ENCODE measurements at regions not wholly inside any gene's neighbourhood (a gene's known extent, or its start where the extent isn't known, plus 50 kb on each side); places are given as distances from the start of the nearest gene placed in this dataset.

GRCh38 chr12:24500421-24500820 is 448.5 kb downstream of the BCAT1 start:
- FAIRE-seq (no peak), DNase-seq (ENCODE audit: low read depth, low spot score) (no peak)
- peak overlapping the region; percentile 54 for H3K27ac ChIP-seq (ENCODE audit: control insufficient read depth, insufficient read depth, low read length)
- peak overlapping the region in 2 of 3 experiments; percentile 13 to 30 for H3K4me3 ChIP-seq (ENCODE audit: control insufficient read depth in 2 of 3, extremely low read depth in 1 of 3, insufficient read depth in 2 of 3, low read depth in 1 of 3, low read length in 3 of 3)
- H2AFZ ChIP-seq (ENCODE audit: control insufficient read depth, low read length) = peak overlapping the region; percentile 50
- H3K36me3 ChIP-seq (ENCODE audit: control insufficient read depth in 2 of 2, extremely low read depth in 1 of 2, insufficient read depth in 2 of 2, low read length in 2 of 2) = no peaks in the 10 kb centered on the region
- H3K9ac ChIP-seq (ENCODE audit: control insufficient read depth, extremely low read depth, insufficient read depth, low read length) = no peak overlapping the region
- H4K20me1 ChIP-seq (ENCODE audit: control insufficient read depth, extremely low read depth, insufficient read depth, low read length) = no peaks in the 10 kb centered on the region
- no peaks in the 10 kb centered on the region for H3K79me2 ChIP-seq (ENCODE audit: control insufficient read depth, insufficient read depth, low read length)
- dilution Hi-C loops (cut with MboI; ENCODE audit: extremely low pct_ligation_motif_present, low sequenced_read_pairs) = no loop called here
- H3K4me2 ChIP-seq (ENCODE audit: control insufficient read depth, extremely low read depth, insufficient read depth, low read depth, low read length) = peak overlapping the region; percentile 80
- no peaks in the 10 kb centered on the region for H3K9me1 ChIP-seq (ENCODE audit: control insufficient read depth, extremely low read depth, insufficient read depth, low read length)
- H3K4me1 ChIP-seq (ENCODE audit: control insufficient read depth, extremely low read depth, insufficient read depth, low read length) = peaks cover 31% of the 10 kb centered on the region
- no peaks in the 10 kb centered on the region for H3K9me3 ChIP-seq (ENCODE audit: control insufficient read depth, low read depth, low read length)
- H3K27me3 ChIP-seq (ENCODE audit: control insufficient read depth, extremely low read depth, insufficient read depth, low read length) = no peaks in the 10 kb centered on the region
- TF ChIP-seq CTCF (optimal IDR thresholded peaks at IDR 0.05 in 1 of 3, IDR thresholded peaks at IDR 0.05 in 1 of 3, conservative IDR thresholded peaks at IDR 0.05 in 1 of 3; ENCODE audit: extremely low read depth in 1 of 3, insufficient read depth in 2 of 3, low read length in 3 of 3) (no peak), EZH2 (IDR thresholded peaks at IDR 0.05; ENCODE audit: low read length) (no peak)

GRCh38 chr12:24499151-24500146 is 449.5 kb downstream of the BCAT1 start:
- H3K9ac ChIP-seq (ENCODE audit: control insufficient read depth, extremely low read depth, insufficient read depth, low read length) = no peak overlapping the region
- H3K36me3 ChIP-seq (ENCODE audit: control insufficient read depth in 2 of 2, extremely low read depth in 1 of 2, insufficient read depth in 2 of 2, low read length in 2 of 2) = no peaks in the 10 kb centered on the region
- H3K9me1 ChIP-seq (ENCODE audit: control insufficient read depth, extremely low read depth, insufficient read depth, low read length) = no peaks in the 10 kb centered on the region
- H4K20me1 ChIP-seq (ENCODE audit: control insufficient read depth, extremely low read depth, insufficient read depth, low read length) = no peaks in the 10 kb centered on the region
- dilution Hi-C loops (cut with MboI; ENCODE audit: extremely low pct_ligation_motif_present, low sequenced_read_pairs) = no loop called here
- DNase-seq (ENCODE audit: low read depth, low spot score) (no peak), FAIRE-seq (peak; percentile 26)
- no peak overlapping the region for H3K4me3 ChIP-seq (ENCODE audit: control insufficient read depth in 2 of 3, extremely low read depth in 1 of 3, insufficient read depth in 2 of 3, low read depth in 1 of 3, low read length in 3 of 3)
- no peaks in the 10 kb centered on the region for H3K27me3 ChIP-seq (ENCODE audit: control insufficient read depth, extremely low read depth, insufficient read depth, low read length)
- H3K9me3 ChIP-seq (ENCODE audit: control insufficient read depth, low read depth, low read length) = no peaks in the 10 kb centered on the region
- H3K79me2 ChIP-seq (ENCODE audit: control insufficient read depth, insufficient read depth, low read length) = no peaks in the 10 kb centered on the region
- no peak overlapping the region for H2AFZ ChIP-seq (ENCODE audit: control insufficient read depth, low read length)
- peak overlapping the region; percentile 54 for H3K27ac ChIP-seq (ENCODE audit: control insufficient read depth, insufficient read depth, low read length)
- peak overlapping the region; percentile 80 for H3K4me2 ChIP-seq (ENCODE audit: control insufficient read depth, extremely low read depth, insufficient read depth, low read depth, low read length)
- TF ChIP-seq EZH2 (IDR thresholded peaks at IDR 0.05; ENCODE audit: low read length) = no peak
- no peak for TF ChIP-seq CTCF (optimal IDR thresholded peaks at IDR 0.05 in 1 of 3, IDR thresholded peaks at IDR 0.05 in 1 of 3, conservative IDR thresholded peaks at IDR 0.05 in 1 of 3; ENCODE audit: extremely low read depth in 1 of 3, insufficient read depth in 2 of 3, low read length in 3 of 3)
- H3K4me1 ChIP-seq (ENCODE audit: control insufficient read depth, extremely low read depth, insufficient read depth, low read length) = peaks cover 31% of the 10 kb centered on the region

All from keratinocyte (primary cell).